DND-41 (cell line): ENCODE measurements at regions not wholly inside any gene's neighbourhood (a gene's known extent, or its start where the extent isn't known, plus 50 kb on each side); places are given as distances from the start of the nearest gene placed in this dataset.

ENCODE experiments used
- ATAC-seq: fragments of 200-7000 bp; cut with Tn5 transposase; 3 replicates; pipeline ENCODE4 v1.9.1; 2021; ENCODE audit warnings: low read depth; ENCODE audit not compliant: insufficient read depth
- DNase-seq: peaks from one replicate; pipeline ENCODE4 v3.0.0-alpha.2; 2020
- H2AFZ ChIP-seq: 2 replicates; pipeline ENCODE4 v1.6.0; 2012; ENCODE audit warnings: low read depth, low read length
- H3K27ac ChIP-seq: 2 replicates; pipeline ENCODE4 v1.5.1; 2012; ENCODE audit warnings: low read length, inconsistent platforms
- H3K27me3 ChIP-seq: fragments of 200-600 bp; sonication (generic); 2 replicates; pipeline ENCODE4 v1.6.0; 2012; ENCODE audit warnings: low read length, mild to moderate bottlenecking, inconsistent platforms; ENCODE audit not compliant: insufficient read depth, poor library complexity
- H3K36me3 ChIP-seq: 2 replicates; pipeline ENCODE4 v1.5.1; 2012; ENCODE audit warnings: low read length, inconsistent platforms; ENCODE audit not compliant: insufficient read depth
- H3K4me1 ChIP-seq: 2 replicates; pipeline ENCODE4 v1.5.1; 2012; ENCODE audit warnings: mild to moderate bottlenecking, low read length; ENCODE audit not compliant: insufficient read depth
- H3K4me2 ChIP-seq: 2 replicates; pipeline ENCODE4 v1.6.0; 2012; ENCODE audit warnings: mild to moderate bottlenecking, moderate library complexity, low read length, inconsistent platforms; ENCODE audit not compliant: insufficient read depth
- H3K4me3 ChIP-seq, 2 experiments: fragments of 200-600 bp in 1 of 2; shearing (Covaris generic) in 1 of 2; 2 replicates each; pipeline ENCODE4 v1.5.1; 2012 to 2016; ENCODE audit warnings: inconsistent platforms in 2 of 2, low read length in 2 of 2, mild to moderate bottlenecking in 2 of 2, low read depth in 1 of 2, moderate library complexity in 1 of 2
- H3K79me2 ChIP-seq: 2 replicates; pipeline ENCODE4 v1.6.0; 2012; ENCODE audit warnings: low read length, inconsistent platforms; ENCODE audit not compliant: insufficient read depth
- H3K9ac ChIP-seq: 2 replicates; pipeline ENCODE4 v1.6.0; 2012; ENCODE audit warnings: low read depth, mild to moderate bottlenecking, inconsistent platforms, low read length, moderate library complexity
- H3K9me3 ChIP-seq: 2 replicates; pipeline ENCODE4 v1.5.1; 2012; ENCODE audit warnings: low read length, moderate library complexity, mild to moderate bottlenecking, inconsistent platforms; ENCODE audit not compliant: insufficient read depth, severe bottlenecking
- H4K20me1 ChIP-seq: 2 replicates; pipeline ENCODE4 v1.6.0; 2012; ENCODE audit warnings: low read length; ENCODE audit not compliant: insufficient read depth
- CTCF ChIP-seq: IDR thresholded peaks from 2 replicates; pipeline ENCODE4 v1.5.1; 2012; ENCODE audit warnings: borderline replicate concordance, low read length, moderate library complexity, mild to moderate bottlenecking; ENCODE audit not compliant: poor library complexity, severe bottlenecking; ENCODE audit errors: extremely low read depth
- EZH2 ChIP-seq: IDR thresholded peaks from 3 replicates; pipeline ENCODE4 v1.6.1; 2012; ENCODE audit warnings: borderline replicate concordance, low read depth, mild to moderate bottlenecking, moderate library complexity, low read length, inconsistent platforms; ENCODE audit not compliant: severe bottlenecking

- Histone ChIP-seq H4K20me1 (no peaks in the 10 kb centered on the region), H3K27me3 (no peaks in the 10 kb centered on the region), H3K79me2 (no peaks in the 10 kb centered on the region), H3K4me1 (no peaks in the 10 kb centered on the region), H3K36me3 (no peaks in the 10 kb centered on the region), H3K4me2 (no peak overlapping the region), H2AFZ (no peak overlapping the region), H3K4me3 (no peak overlapping the region), H3K9me3 (peaks cover 6% of the 10 kb centered on the region), H3K9ac (no peak overlapping the region), H3K27ac (no peak overlapping the region)
- DNase-seq (no peak), ATAC-seq (no peak)
- TF ChIP-seq CTCF (no peak), EZH2 (no peak)
Measured at GRCh38 chr4:13296986-13297385, 187.2 kb downstream of the RAB28 start.

- DNase-seq (no peak), ATAC-seq (no peak)
- H3K79me2 ChIP-seq: no peaks in the 10 kb centered on the region
Measured at GRCh38 chr4:13294961-13295605, 189.1 kb downstream of the RAB28 start.

GRCh38 chr4:13292372-13292771, 191.8 kb downstream of the RAB28 start:
- H3K27me3 ChIP-seq: no peaks in the 10 kb centered on the region
- no peak for DNase-seq
- H3K79me2 ChIP-seq: no peaks in the 10 kb centered on the region
- H3K27ac ChIP-seq: no peak overlapping the region
- no peak overlapping the region for H3K4me3 ChIP-seq
- H3K9me3 ChIP-seq: peaks cover 7% of the 10 kb centered on the region
- H3K9ac ChIP-seq: no peak overlapping the region
- H3K36me3 ChIP-seq: no peaks in the 10 kb centered on the region
- H3K4me1 ChIP-seq: no peaks in the 10 kb centered on the region
- H4K20me1 ChIP-seq: no peaks in the 10 kb centered on the region
- no peak for ATAC-seq
- no peak for TF ChIP-seq EZH2
- no peak overlapping the region for H3K4me2 ChIP-seq
- H2AFZ ChIP-seq: no peak overlapping the region

More at GRCh38 chr4:13294961-13295605, 189.1 kb downstream of the RAB28 start:
- peaks cover 7% of the 10 kb centered on the region for H3K9me3 ChIP-seq
- no peaks in the 10 kb centered on the region for H3K4me1 ChIP-seq
- H3K36me3 ChIP-seq: no peaks in the 10 kb centered on the region
- H3K27me3 ChIP-seq: no peaks in the 10 kb centered on the region
- no peak overlapping the region for H2AFZ ChIP-seq
- H3K4me2 ChIP-seq: no peak overlapping the region
- TF ChIP-seq EZH2 (no peak), CTCF (no peak)
- no peak overlapping the region for H3K27ac ChIP-seq
- no peaks in the 10 kb centered on the region for H4K20me1 ChIP-seq
- H3K9ac ChIP-seq: no peak overlapping the region
- no peak overlapping the region for H3K4me3 ChIP-seq

GRCh38 chr4:13289391-13289790, 194.7 kb downstream of the RAB28 start:
- no peak overlapping the region for H3K4me3 ChIP-seq
- no peak overlapping the region for H3K9ac ChIP-seq
- no peak for ATAC-seq
- TF ChIP-seq EZH2: no peak
- no peak for TF ChIP-seq CTCF
- no peaks in the 10 kb centered on the region for H4K20me1 ChIP-seq
- no peak overlapping the region for H3K4me2 ChIP-seq
- H3K79me2 ChIP-seq: no peaks in the 10 kb centered on the region
- no peak overlapping the region for H2AFZ ChIP-seq
- H3K27me3 ChIP-seq: no peaks in the 10 kb centered on the region
- H3K36me3 ChIP-seq: no peaks in the 10 kb centered on the region
- no peaks in the 10 kb centered on the region for H3K4me1 ChIP-seq
- H3K27ac ChIP-seq: no peak overlapping the region
- DNase-seq: no peak
- peaks cover 2% of the 10 kb centered on the region for H3K9me3 ChIP-seq
